ENCODE measurements at regions not wholly inside any gene's neighbourhood (a gene's known extent, or its start where the extent isn't known, plus 50 kb on each side); places are given as distances from the start of the nearest gene placed in this dataset.

DNA sequence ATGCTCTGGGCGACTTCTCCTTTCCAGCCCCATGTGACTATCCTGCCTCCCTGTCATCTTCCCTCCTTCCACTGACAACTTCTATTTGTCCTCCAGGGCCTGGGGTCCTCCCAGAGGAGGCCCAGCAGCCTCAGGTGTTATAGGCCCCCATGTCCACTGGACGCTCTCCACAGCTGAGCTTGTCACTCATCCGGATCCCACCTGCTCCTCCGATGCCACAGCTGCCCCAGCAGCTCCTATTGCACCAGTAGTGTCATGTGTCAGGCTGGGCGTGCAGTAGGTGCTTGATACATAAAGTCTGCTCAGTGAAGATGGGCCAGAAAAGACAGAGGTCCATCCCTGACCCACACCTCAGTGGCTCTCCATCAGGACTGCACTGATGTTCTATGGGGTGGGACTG is 305.7 kb upstream of the MYT1L start:
- peaks cover 91% of the 10 kb centered on the region for H3K27me3 ChIP-seq (ENCODE audit: insufficient read depth, low read depth)
- H3K36me3 ChIP-seq (ENCODE audit: low read depth) = no peaks in the 10 kb centered on the region
- intact Hi-C loops (cut with micrococcal nuclease; ENCODE audit: unreplicated experiment) = no loop called here
- no peak overlapping the region for H3K4me2 ChIP-seq
- H4K20me1 ChIP-seq (ENCODE audit: insufficient read depth) = no peaks in the 10 kb centered on the region; the same call in 1 of the 2 replicates
- POLR2A ChIA-PET (ENCODE audit: unreplicated experiment) = no interaction called here
- H3K4me1 ChIP-seq (replicated peaks; ENCODE audit: insufficient read depth) = no peaks in the 10 kb centered on the region
- H3K4me3 ChIP-seq = no peak overlapping the region
- DNase-seq = no peak
- H3K27ac ChIP-seq = no peak overlapping the region
- H2AFZ ChIP-seq = no peak overlapping the region
- TF ChIP-seq, protein P1, sequence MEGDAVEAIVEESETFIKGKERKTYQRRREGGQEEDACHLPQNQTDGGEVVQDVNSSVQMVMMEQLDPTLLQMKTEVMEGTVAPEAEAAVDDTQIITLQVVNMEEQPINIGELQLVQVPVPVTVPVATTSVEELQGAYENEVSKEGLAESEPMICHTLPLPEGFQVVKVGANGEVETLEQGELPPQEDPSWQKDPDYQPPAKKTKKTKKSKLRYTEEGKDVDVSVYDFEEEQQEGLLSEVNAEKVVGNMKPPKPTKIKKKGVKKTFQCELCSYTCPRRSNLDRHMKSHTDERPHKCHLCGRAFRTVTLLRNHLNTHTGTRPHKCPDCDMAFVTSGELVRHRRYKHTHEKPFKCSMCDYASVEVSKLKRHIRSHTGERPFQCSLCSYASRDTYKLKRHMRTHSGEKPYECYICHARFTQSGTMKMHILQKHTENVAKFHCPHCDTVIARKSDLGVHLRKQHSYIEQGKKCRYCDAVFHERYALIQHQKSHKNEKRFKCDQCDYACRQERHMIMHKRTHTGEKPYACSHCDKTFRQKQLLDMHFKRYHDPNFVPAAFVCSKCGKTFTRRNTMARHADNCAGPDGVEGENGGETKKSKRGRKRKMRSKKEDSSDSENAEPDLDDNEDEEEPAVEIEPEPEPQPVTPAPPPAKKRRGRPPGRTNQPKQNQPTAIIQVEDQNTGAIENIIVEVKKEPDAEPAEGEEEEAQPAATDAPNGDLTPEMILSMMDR (conservative IDR thresholded peaks at IDR 0.05) = no peak
- no peak for TF ChIP-seq EZH2 (IDR thresholded peaks at IDR 0.05; ENCODE audit: low read depth)
- no peaks in the 10 kb centered on the region for H3K9me2 ChIP-seq (ENCODE audit: insufficient read depth)
- H3K79me2 ChIP-seq (ENCODE audit: low read depth) = no peaks in the 10 kb centered on the region
- CTCF ChIA-PET = no interaction called here
- no peaks in the 10 kb centered on the region for H3F3A ChIP-seq (ENCODE audit: insufficient read depth, low read depth)
- H3K9me3 ChIP-seq (ENCODE audit: insufficient read depth, low read depth) = no peaks in the 10 kb centered on the region
- no TSS peak for BruUV-seq (replicated peaks)

DNA sequence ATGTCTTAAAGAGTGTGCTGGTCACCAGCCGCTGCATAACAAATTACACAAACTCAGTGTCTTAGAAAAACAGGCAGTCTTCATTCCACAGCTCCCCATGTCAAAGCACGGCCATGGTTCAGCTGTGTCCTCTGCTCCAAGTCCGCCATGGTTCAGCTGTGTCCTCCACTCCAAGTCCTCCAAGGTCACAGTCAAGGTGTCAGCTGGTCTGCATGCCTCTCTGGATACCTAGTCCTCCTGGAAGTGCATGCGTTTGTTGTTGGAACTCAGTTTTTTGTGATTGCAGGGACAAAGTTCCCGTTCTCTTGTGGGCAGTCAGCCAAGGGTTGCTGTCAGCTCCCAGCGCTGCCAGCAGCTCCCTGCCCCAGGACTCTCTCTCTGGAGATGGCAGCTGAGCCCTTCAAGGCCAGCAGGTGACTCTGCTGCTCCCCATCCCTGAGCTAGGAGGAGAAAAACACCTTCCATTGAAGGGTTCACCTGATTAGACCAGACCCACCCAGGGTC is 304.0 kb upstream of the MYT1L start:
- H3K4me3 ChIP-seq = no peak overlapping the region
- no peaks in the 10 kb centered on the region; the same call in 1 of the 2 replicates for H4K20me1 ChIP-seq (ENCODE audit: insufficient read depth)
- ChIA-PET POLR2A (ENCODE audit: unreplicated experiment) (no interaction called here), CTCF (no interaction called here)
- no peak overlapping the region for H3K4me2 ChIP-seq
- intact Hi-C loops (cut with micrococcal nuclease; ENCODE audit: unreplicated experiment) = no loop called here
- H3K9me3 ChIP-seq (ENCODE audit: insufficient read depth, low read depth) = no peaks in the 10 kb centered on the region
- no peaks in the 10 kb centered on the region for H3K4me1 ChIP-seq (replicated peaks; ENCODE audit: insufficient read depth)
- TF ChIP-seq, protein P1 (conservative IDR thresholded peaks at IDR 0.05) = no peak
- no peak for TF ChIP-seq EZH2 (IDR thresholded peaks at IDR 0.05; ENCODE audit: low read depth)
- no peaks in the 10 kb centered on the region for H3F3A ChIP-seq (ENCODE audit: insufficient read depth, low read depth)
- no peak overlapping the region for H3K27ac ChIP-seq
- H3K27me3 ChIP-seq (ENCODE audit: insufficient read depth, low read depth) = peaks cover 74% of the 10 kb centered on the region
- H3K36me3 ChIP-seq (ENCODE audit: low read depth) = no peaks in the 10 kb centered on the region
- no peaks in the 10 kb centered on the region for H3K9me2 ChIP-seq (ENCODE audit: insufficient read depth)
- DNase-seq = no peak
- no peak overlapping the region for H2AFZ ChIP-seq
- no peaks in the 10 kb centered on the region for H3K79me2 ChIP-seq (ENCODE audit: low read depth)
- no TSS peak for BruUV-seq (replicated peaks)

DNA sequence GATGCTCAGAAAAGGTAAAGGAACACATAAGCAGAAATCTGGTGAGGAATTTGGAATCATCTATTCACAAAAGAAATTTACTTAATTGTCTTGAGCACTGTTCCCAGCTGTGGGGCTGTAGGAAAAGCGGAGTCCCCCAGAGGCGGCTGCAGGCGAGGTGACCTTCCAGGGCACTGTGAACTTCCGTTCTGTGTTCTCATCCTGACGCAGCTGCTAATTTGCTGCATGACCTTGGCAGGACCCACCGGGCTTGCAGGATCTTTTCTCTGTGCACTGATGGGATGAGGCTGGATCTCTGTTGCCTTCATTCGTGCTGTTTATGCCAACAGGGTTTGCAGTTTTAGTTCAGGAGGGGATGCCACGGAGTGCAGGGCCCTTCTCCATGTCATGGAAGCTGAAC is 301.9 kb upstream of the MYT1L start:
- Histone ChIP-seq H3K4me3 (no peak overlapping the region), H3K27ac (no peak overlapping the region), H3K9me2 (ENCODE audit: insufficient read depth) (no peaks in the 10 kb centered on the region), H3K9me3 (ENCODE audit: insufficient read depth, low read depth) (no peaks in the 10 kb centered on the region), H4K20me1 (ENCODE audit: insufficient read depth) (no peaks in the 10 kb centered on the region), H3F3A (ENCODE audit: insufficient read depth, low read depth) (no peaks in the 10 kb centered on the region), H3K79me2 (ENCODE audit: low read depth) (no peaks in the 10 kb centered on the region), H3K4me2 (no peak overlapping the region), H3K27me3 (ENCODE audit: insufficient read depth, low read depth) (peaks cover 65% of the 10 kb centered on the region), H3K4me1 (replicated peaks; ENCODE audit: insufficient read depth) (no peaks in the 10 kb centered on the region), H3K36me3 (ENCODE audit: low read depth) (no peaks in the 10 kb centered on the region), H2AFZ (no peak overlapping the region)
- TF ChIP-seq, protein P1 (conservative IDR thresholded peaks at IDR 0.05) = no peak
- TF ChIP-seq EZH2 (IDR thresholded peaks at IDR 0.05; ENCODE audit: low read depth) = no peak
- POLR2A ChIA-PET (ENCODE audit: unreplicated experiment) = no interaction called here
- CTCF ChIA-PET = no interaction called here
- DNase-seq = no peak
- BruUV-seq (replicated peaks) = no TSS peak
- intact Hi-C loops (cut with micrococcal nuclease; ENCODE audit: unreplicated experiment) = no loop called here

All from PC-9 (cell line).